ENCODE measurements at regions not wholly inside any gene's neighbourhood (a gene's known extent, or its start where the extent isn't known, plus 50 kb on each side); places are given as distances from the start of the nearest gene placed in this dataset.
"Not testable (repeated sequence)": the region's sequence is repeated elsewhere in the genome, so short reads cannot be mapped to it uniquely, and the experiment has no call there.

DNA sequence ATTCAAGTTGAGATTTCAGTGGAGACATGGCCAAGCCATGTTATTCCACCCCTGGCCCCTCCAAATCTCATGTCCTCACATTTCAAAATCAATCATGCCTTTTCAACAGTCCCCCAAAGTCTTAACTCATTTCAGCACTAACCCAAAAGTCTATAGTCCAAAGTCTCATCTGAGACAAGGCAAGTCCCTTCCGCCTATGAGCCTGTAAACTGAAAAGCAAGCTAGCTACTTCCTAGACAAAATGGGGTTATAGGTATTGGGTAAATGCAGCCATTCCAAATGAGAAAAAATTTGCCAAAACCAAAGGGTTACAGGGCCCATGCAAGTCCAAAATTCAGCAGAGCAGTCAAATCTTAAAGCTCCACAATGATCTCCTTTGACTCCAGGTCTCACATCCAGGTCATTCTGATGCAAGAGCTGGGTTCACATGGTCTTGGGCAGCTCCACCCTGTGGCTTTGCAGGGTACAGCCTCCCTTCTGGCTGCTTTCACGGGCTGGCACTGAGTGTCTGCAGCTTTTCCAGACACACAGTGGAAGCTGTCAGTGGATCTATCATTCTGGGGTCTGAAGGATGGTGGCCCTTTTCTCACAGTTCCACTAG is 95.7 kb downstream of the MTNR1B start:
- TF ChIP-seq, protein P1, sequence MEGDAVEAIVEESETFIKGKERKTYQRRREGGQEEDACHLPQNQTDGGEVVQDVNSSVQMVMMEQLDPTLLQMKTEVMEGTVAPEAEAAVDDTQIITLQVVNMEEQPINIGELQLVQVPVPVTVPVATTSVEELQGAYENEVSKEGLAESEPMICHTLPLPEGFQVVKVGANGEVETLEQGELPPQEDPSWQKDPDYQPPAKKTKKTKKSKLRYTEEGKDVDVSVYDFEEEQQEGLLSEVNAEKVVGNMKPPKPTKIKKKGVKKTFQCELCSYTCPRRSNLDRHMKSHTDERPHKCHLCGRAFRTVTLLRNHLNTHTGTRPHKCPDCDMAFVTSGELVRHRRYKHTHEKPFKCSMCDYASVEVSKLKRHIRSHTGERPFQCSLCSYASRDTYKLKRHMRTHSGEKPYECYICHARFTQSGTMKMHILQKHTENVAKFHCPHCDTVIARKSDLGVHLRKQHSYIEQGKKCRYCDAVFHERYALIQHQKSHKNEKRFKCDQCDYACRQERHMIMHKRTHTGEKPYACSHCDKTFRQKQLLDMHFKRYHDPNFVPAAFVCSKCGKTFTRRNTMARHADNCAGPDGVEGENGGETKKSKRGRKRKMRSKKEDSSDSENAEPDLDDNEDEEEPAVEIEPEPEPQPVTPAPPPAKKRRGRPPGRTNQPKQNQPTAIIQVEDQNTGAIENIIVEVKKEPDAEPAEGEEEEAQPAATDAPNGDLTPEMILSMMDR (IDR thresholded peaks at IDR 0.05): peak in 4 of 6 experiments; percentile 24 to 59 (median 32)
- not testable (repeated sequence) for TF ChIP-seq POLR2A (IDR thresholded peaks at IDR 0.05)

Data from esophagus squamous epithelium (tissue), 4 donors.